ENCODE measurements at regions not wholly inside any gene's neighbourhood (a gene's known extent, or its start where the extent isn't known, plus 50 kb on each side); places are given as distances from the start of the nearest gene placed in this dataset.
"Not testable (repeated sequence)": the region's sequence is repeated elsewhere in the genome, so short reads cannot be mapped to it uniquely, and the experiment has no call there.

- no peak for TF ChIP-seq CTCF (IDR thresholded peaks at IDR 0.05; ENCODE audit: extremely low read depth, insufficient read depth, missing control alignments)
- DNase-seq (ENCODE audit: low spot score) = no peak
- in situ Hi-C loops (cut with MboI; ENCODE audit: low pct_unique_long_range_greater_than_20kb, low sequenced_read_pairs, unreplicated experiment) = no loop called here
Observed at GRCh38 chr2:89797320-89798038, 1106.0 kb downstream of the RPIA start.

- in situ Hi-C loops (cut with MboI; ENCODE audit: low pct_unique_long_range_greater_than_20kb, low sequenced_read_pairs, unreplicated experiment) = not testable (repeated sequence)
Observed at GRCh38 chr2:89801207-89801606, 1109.7 kb downstream of the RPIA start.

DNA sequence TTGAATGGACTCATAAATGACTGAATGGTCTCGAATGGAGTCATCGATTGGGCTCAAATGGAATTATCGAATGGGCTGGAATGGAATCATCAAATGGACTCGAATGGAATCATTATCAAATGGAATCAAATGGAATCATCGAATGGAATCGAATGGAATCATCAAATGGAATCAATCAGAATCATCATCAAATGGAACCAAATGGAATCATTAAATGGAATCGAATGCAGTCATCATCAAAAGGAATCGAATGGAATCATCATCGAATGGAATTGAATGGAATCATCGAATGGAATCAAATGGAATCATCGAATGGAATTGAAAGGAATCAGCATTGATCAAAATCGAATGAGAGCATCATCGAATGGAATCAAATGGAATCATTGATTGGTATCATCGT, 1114.9 kb downstream of the RPIA start:
- DNase-seq (ENCODE audit: low spot score); in situ Hi-C loops (cut with MboI; ENCODE audit: low pct_unique_long_range_greater_than_20kb, low sequenced_read_pairs, unreplicated experiment): not testable (repeated sequence)

More at GRCh38 chr2:89801207-89801606, 1109.7 kb downstream of the RPIA start:
- not testable (repeated sequence) for DNase-seq (ENCODE audit: low spot score)

DNA sequence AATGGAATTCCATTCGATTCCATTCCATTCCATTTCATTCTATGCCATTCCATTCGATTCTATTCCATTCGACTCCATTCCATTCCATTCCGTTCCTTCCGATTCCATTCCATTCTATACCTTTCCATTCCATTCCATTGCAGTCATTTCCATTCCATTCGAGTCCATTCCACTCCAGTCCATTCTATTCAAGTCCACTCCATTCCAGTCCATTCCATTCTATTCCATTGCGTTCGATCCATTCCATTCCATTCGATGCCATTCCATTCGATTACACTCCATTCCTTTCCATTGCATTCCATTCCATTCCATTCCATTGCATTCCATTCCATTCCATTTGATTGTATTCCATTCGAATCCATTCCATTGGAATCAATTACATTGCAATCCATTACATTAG, 1119.8 kb downstream of the RPIA start:
- DNase-seq (ENCODE audit: low spot score) = no peak
- in situ Hi-C loops (cut with MboI; ENCODE audit: low pct_unique_long_range_greater_than_20kb, low sequenced_read_pairs, unreplicated experiment) = no loop called here
- TF ChIP-seq CTCF (IDR thresholded peaks at IDR 0.05; ENCODE audit: extremely low read depth, insufficient read depth, missing control alignments) = no peak

DNA sequence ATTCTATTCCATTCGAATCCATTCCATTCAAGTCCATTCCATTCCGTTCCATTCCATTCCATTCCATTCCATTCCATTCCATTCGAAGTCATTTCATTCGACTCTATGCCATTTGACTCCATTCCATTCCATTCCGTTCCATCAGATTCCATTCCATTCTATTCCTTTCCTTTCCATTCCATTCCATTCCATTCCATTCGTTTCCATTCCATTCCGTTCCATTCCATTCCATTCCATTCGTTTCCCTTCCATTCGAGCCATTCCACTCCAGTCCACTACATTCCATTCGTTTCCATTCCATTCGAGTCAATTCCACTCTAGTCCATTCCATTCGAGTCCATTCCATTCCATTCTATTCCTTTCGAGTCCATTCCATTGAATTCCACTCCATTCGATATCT, 1120.4 kb downstream of the RPIA start:
- DNase-seq (ENCODE audit: low spot score); in situ Hi-C loops (cut with MboI; ENCODE audit: low pct_unique_long_range_greater_than_20kb, low sequenced_read_pairs, unreplicated experiment): not testable (repeated sequence)

GRCh38 chr2:89814359-89814758, 1122.9 kb downstream of the RPIA start:
- in situ Hi-C loops (cut with MboI; ENCODE audit: low pct_unique_long_range_greater_than_20kb, low sequenced_read_pairs, unreplicated experiment); DNase-seq (ENCODE audit: low spot score): not testable (repeated sequence)

DNA sequence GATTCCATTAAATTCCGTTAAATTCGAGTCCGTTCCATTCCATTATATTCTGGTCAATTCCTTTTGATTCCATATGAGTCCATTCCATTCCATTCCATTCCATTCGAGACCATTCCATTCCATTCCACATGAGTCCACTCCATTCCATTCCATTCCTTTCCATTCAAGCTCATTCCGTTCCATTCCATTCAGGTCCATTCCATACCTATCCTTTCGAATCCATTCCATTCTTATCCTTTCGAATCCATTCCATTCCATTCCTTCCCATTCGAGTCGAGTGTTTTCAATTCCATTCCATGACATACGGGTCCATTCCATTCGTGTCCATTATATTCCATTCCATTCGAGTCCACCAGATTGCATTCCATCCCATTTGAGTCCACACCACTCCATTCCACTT, 1127.4 kb downstream of the RPIA start:
- no peak for TF ChIP-seq CTCF (IDR thresholded peaks at IDR 0.05; ENCODE audit: extremely low read depth, insufficient read depth, missing control alignments)
- no peak for DNase-seq (ENCODE audit: low spot score)
- in situ Hi-C loops (cut with MboI; ENCODE audit: low pct_unique_long_range_greater_than_20kb, low sequenced_read_pairs, unreplicated experiment) = no loop called here

GRCh38 chr2:89819809-89820208, 1128.3 kb downstream of the RPIA start:
- DNase-seq (ENCODE audit: low spot score) = no peak
- in situ Hi-C loops (cut with MboI; ENCODE audit: low pct_unique_long_range_greater_than_20kb, low sequenced_read_pairs, unreplicated experiment) = no loop called here
- TF ChIP-seq CTCF (IDR thresholded peaks at IDR 0.05; ENCODE audit: extremely low read depth, insufficient read depth, missing control alignments) = no peak

DNA sequence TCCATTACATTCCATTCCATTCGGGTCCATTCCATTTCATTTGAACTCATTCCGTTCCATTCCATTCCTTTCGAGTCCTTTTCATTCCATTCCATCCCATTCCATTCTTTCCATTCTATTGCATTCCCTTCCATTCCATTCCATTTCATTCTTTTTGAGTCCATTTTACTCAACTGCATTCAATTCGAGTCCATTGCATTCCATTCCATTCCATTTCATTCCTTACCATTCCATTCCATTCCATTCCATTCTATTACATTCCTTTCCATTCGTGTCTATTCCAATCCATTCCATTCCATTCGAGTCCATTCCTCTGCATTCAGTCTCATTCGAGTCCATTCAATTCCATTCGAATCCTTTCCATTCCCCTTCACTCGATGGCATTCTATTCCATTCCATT, 1128.8 kb downstream of the RPIA start:
- no peak for TF ChIP-seq CTCF (IDR thresholded peaks at IDR 0.05; ENCODE audit: extremely low read depth, insufficient read depth, missing control alignments)
- DNase-seq (ENCODE audit: low spot score) = no peak
- in situ Hi-C loops (cut with MboI; ENCODE audit: low pct_unique_long_range_greater_than_20kb, low sequenced_read_pairs, unreplicated experiment) = no loop called here
